ENCODE measurements at regions not wholly inside any gene's neighbourhood (a gene's known extent, or its start where the extent isn't known, plus 50 kb on each side); places are given as distances from the start of the nearest gene placed in this dataset.

DNA sequence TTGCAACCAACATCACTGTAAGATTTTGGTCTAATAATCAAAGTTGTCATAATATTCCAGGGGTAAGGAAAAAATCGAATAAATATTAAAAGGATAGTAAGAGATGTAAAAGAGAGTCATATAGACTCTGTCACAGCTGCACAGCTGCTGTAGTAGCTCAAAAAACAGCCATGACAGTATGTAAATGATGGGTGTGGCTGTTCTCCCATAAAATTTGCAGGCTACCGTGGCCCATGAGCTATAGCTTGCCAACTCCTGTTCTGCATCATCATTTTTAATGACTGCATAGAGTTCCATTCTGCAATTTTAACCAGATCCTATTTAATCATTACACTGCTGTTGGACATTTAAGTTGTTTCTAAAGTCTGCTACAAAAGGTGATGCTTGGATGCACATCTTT lies 450.5 kb upstream of the MPDZ start:
- no peak for TF ChIP-seq CTCF (IDR thresholded peaks at IDR 0.05; ENCODE audit: low read depth, low read length, poor library complexity, severe bottlenecking)
- TF ChIP-seq EZH2phosphoT487 (IDR thresholded peaks at IDR 0.05; ENCODE audit: borderline replicate concordance, low read length) = no peak

Data from DOHH2 (cell line).